PFSK-1 (cell line): ENCODE measurements at regions not wholly inside any gene's neighbourhood (a gene's known extent, or its start where the extent isn't known, plus 50 kb on each side); places are given as distances from the start of the nearest gene placed in this dataset.

ENCODE experiments used
- FOXP2 ChIP-seq: optimal IDR thresholded peaks from 2 replicates; pipeline ENCODE3; 2011; ENCODE audit warnings: borderline replicate concordance, control low read depth, inconsistent platforms; ENCODE audit not compliant: insufficient read depth; ENCODE audit errors: extremely low read length, extremely low read depth
- POLR2AphosphoS5 ChIP-seq: IDR thresholded peaks from 2 replicates; pipeline ENCODE4 v1.6.1; 2012; ENCODE audit warnings: low read depth, mild to moderate bottlenecking, control low read depth, low read length, moderate library complexity
- REST ChIP-seq, 2 experiments: IDR thresholded peaks; 2 replicates each; pipeline versions ENCODE4 v1.6.1 to v1.8.0; 2011 to 2012; ENCODE audit warnings: low read depth in 2 of 2, low read length in 2 of 2, control low read depth in 1 of 2, inconsistent platforms in 1 of 2, mild to moderate bottlenecking in 1 of 2, moderate library complexity in 1 of 2; ENCODE audit not compliant: insufficient read depth in 1 of 2
- SIN3A ChIP-seq: IDR thresholded peaks from 2 replicates; pipeline ENCODE4 v1.6.1; 2012; ENCODE audit warnings: mild to moderate bottlenecking, low read length, moderate library complexity, borderline replicate concordance; ENCODE audit not compliant: insufficient read depth
- TAF1 ChIP-seq: IDR thresholded peaks from 2 replicates; pipeline ENCODE4 v1.6.1; 2012; ENCODE audit warnings: low read length, control low read depth, borderline replicate concordance; ENCODE audit not compliant: insufficient read depth

DNA sequence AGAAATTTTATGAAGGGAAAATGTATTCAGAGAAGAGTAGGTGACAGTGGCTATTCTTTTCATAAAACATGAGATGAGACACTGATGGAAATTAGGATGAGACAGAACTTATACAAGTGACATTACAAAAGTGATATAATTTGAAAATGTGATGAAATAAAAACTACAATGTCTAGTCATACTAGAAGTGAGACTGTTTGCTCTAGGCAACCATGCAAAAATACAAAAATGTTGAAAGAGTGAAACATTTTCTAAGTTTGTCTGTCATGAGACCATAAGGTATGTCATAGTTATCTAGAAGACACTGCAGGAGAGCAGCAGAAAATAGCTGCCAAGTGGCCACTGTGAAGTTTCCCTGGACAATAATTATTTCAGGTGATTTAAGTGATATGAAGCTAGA is 459.5 kb downstream of the DIPK2A start:
- TF ChIP-seq SIN3A (no peak), POLR2AphosphoS5 (no peak), FOXP2 (no peak), TAF1 (no peak)

DNA sequence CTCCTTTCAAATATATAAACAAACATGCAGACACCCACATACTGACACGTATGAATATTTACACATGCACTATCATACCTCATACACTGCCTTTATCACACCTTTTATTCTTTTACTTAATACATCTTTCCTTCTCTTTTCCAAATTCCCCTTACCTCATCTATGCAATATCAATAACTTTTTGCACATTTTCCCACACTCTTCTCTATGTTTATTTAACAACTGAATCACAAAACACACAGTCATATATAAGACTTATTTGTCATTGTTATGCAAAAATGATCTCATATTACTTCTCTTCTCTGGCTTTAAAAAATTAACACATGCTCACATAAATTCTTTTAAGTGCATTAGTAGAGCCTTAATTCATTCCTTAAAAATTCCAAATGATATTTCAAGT is 461.4 kb downstream of the DIPK2A start:
- TF ChIP-seq TAF1 = no peak
- no peak for TF ChIP-seq POLR2AphosphoS5
- TF ChIP-seq REST (IDR thresholded peaks at IDR 0.05; ENCODE audit: insufficient read depth in 1 of 2, low read depth in 2 of 2, low read length in 2 of 2) = no peak
- TF ChIP-seq SIN3A = no peak

DNA sequence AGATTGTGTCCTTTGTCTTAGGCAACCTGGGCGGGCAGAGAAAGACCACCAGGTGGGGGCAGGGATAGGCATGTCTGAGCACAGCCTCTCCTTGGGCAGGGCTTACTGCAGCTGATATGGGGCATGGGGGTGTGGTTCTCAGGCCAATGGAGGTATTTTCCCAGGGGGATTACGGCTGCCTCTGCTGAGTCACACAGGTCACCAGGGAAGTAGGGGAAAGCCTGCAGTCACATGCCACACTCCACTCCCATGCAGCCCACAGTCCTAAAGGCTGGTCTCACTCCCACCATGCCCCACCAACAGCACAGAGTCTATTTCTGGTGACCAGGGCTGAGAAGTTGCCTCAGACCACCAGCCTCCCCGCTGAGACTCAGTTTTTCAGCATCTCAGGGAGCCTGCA is 466.4 kb downstream of the DIPK2A start:
- TF ChIP-seq TAF1 (no peak), REST (IDR thresholded peaks at IDR 0.05; ENCODE audit: insufficient read depth in 1 of 2, low read depth in 2 of 2, low read length in 2 of 2) (no peak), SIN3A (no peak), POLR2AphosphoS5 (no peak), FOXP2 (no peak)

- TF ChIP-seq TAF1 (no peak), REST (IDR thresholded peaks at IDR 0.05; ENCODE audit: insufficient read depth in 1 of 2, low read depth in 2 of 2, low read length in 2 of 2) (no peak), FOXP2 (no peak), POLR2AphosphoS5 (no peak), SIN3A (no peak)
Measured at GRCh38 chr3:144444061-144444460, 472.4 kb downstream of the DIPK2A start.

DNA sequence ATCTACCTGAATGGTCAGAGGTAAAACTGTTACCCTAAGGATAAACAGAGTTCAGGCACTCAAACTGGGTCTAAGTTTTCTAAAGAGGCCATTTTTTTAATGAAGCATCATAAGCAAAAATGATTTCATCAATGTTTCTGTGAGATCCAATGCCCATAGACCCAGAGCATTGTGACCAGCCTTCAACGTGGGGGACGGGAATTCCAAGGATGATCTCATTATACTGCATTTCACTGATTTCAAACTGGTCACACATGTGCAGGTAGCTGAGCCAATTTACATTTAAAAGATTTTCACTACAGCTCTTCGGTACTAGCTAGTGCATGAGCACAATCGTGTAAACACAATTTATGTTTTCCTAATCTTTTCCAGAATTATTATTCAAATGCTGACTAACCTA is 472.9 kb downstream of the DIPK2A start:
- no peak for TF ChIP-seq TAF1
- TF ChIP-seq SIN3A = no peak
- TF ChIP-seq POLR2AphosphoS5 = no peak
- no peak for TF ChIP-seq FOXP2
- TF ChIP-seq REST (IDR thresholded peaks at IDR 0.05; ENCODE audit: insufficient read depth in 1 of 2, low read depth in 2 of 2, low read length in 2 of 2) = no peak
